ENCODE measurements at regions not wholly inside any gene's neighbourhood (a gene's known extent, or its start where the extent isn't known, plus 50 kb on each side); places are given as distances from the start of the nearest gene placed in this dataset.

GRCh38 chr5:104539618-104540350 is 977.2 kb upstream of the NUDT12 start:
- no peak overlapping the region for H2AFZ ChIP-seq (ENCODE audit: low read length)
- H3K36me3 Mint-ChIP-seq (ENCODE audit: insufficient read depth in 1 of 3, low read depth in 3 of 3), result no peaks in the 10 kb centered on the region

More at GRCh38 chr5:104539618-104540350, 977.2 kb upstream of the NUDT12 start:
- Histone ChIP-seq H3K56ac (ENCODE audit: insufficient read length, low read depth, low read length) (no peak overlapping the region), H4K20me1 (ENCODE audit: control insufficient read depth, insufficient read depth, insufficient read length) (no peaks in the 10 kb centered on the region), H2BK12ac (ENCODE audit: insufficient read length, low read depth, low read length) (no peak overlapping the region), H2BK120ac (ENCODE audit: low read depth, low read length, poor library complexity, severe bottlenecking) (no peak overlapping the region), H3K14ac (ENCODE audit: insufficient read depth, low read length) (no peak overlapping the region), H3K27me3 (ENCODE audit: insufficient read depth, low read length) (no peaks in the 10 kb centered on the region), H2BK5ac (ENCODE audit: insufficient read length, low read length) (no peak overlapping the region), H3K79me1 (ENCODE audit: insufficient read depth, low read depth, low read length, poor library complexity, severe bottlenecking) (no peaks in the 10 kb centered on the region), H3K4ac (ENCODE audit: low read depth, low read length) (no peak overlapping the region), H2AK5ac (ENCODE audit: insufficient read length, low read length) (no peak overlapping the region), H3K23me2 (ENCODE audit: insufficient read length, low read depth, low read length, poor library complexity, severe bottlenecking) (no peaks in the 10 kb centered on the region), H3K9ac (ENCODE audit: extremely low read depth, insufficient read length, low read length) (no peak overlapping the region), H3K9me3 (ENCODE audit: control insufficient read depth, low read depth, low read length) (no peaks in the 10 kb centered on the region), H2BK15ac (ENCODE audit: low read depth, low read length) (no peak overlapping the region), H2BK20ac (ENCODE audit: low read depth, low read length, poor library complexity, severe bottlenecking) (no peak overlapping the region), H3K18ac (ENCODE audit: insufficient read length, low read depth, low read length) (no peak overlapping the region), H3K4me2 (ENCODE audit: insufficient read depth, insufficient read length, low read length) (no peak overlapping the region), H4K5ac (ENCODE audit: insufficient read length, low read depth, low read length) (no peak overlapping the region), H3K4me1 (ENCODE audit: insufficient read depth, low read length) (no peaks in the 10 kb centered on the region), H4K8ac (replicated peaks; ENCODE audit: insufficient read length, low read depth, low read length) (no peak overlapping the region), H3K23ac (ENCODE audit: insufficient read length, low read depth, low read length) (no peak overlapping the region), H3K79me2 (ENCODE audit: insufficient read depth, low read length) (no peaks in the 10 kb centered on the region), H3T11ph (ENCODE audit: low read length) (no peak overlapping the region), H3K27ac (ENCODE audit: insufficient read length, low read depth, low read length) (no peak overlapping the region), H4K91ac (ENCODE audit: insufficient read length, low read depth, low read length) (no peak overlapping the region)
- Mint-ChIP-seq H3K4me3 (no peak overlapping the region), H3K27me3 (ENCODE audit: low read depth) (no peaks in the 10 kb centered on the region), H3K9me3 (no peaks in the 10 kb centered on the region; a peak in 1 of 5 replicates), H3K27ac (no peak overlapping the region), H3K4me1 (peaks cover 2% of the 10 kb centered on the region in 2 experiments; a peak in 2 of 4 replicates)
- no peak for DNase-seq
- no peak for TF ChIP-seq CTCF (conservative IDR thresholded peaks at IDR 0.05)
